K562 (cell line): ENCODE measurements at regions not wholly inside any gene's neighbourhood (a gene's known extent, or its start where the extent isn't known, plus 50 kb on each side); places are given as distances from the start of the nearest gene placed in this dataset.

Experiments
- CTCF ChIP-seq, 3 experiments: IDR thresholded peaks in 2 of 3; conservative IDR thresholded peaks in 1 of 3; 2 replicates each; pipeline ENCODE4 v1.5.1; 2011 to 2012; ENCODE audit warnings: low read length in 3 of 3, mild to moderate bottlenecking in 3 of 3, control low read depth in 2 of 3, improper control_type of control experiment in 1 of 3, inconsistent platforms in 1 of 3, low read depth in 1 of 3, mixed read lengths in 1 of 3, moderate library complexity in 1 of 3; ENCODE audit not compliant: insufficient read depth in 2 of 3
- E2F6 ChIP-seq, 2 experiments: IDR thresholded peaks; 2 replicates each; pipeline ENCODE4 v1.6.1; 2011; ENCODE audit warnings: borderline replicate concordance in 1 of 2, control low read depth in 1 of 2, low read depth in 1 of 2, low read length in 1 of 2, mild to moderate bottlenecking in 1 of 2, mixed read lengths in 1 of 2, moderate library complexity in 1 of 2; ENCODE audit not compliant: insufficient read depth in 1 of 2, insufficient read length in 1 of 2, poor library complexity in 1 of 2, severe bottlenecking in 1 of 2; ENCODE audit errors: extremely low read depth in 1 of 2
- HDAC2 ChIP-seq: fragments of 450-650 bp; IDR thresholded peaks from 2 replicates; pipeline ENCODE4 v1.6.1; 2016; ENCODE audit warnings: mild to moderate bottlenecking
- KDM1A ChIP-seq, 2 experiments: fragments of 450-650 bp; IDR thresholded peaks; 2 replicates each; pipeline ENCODE4 v1.6.1; 2016; ENCODE audit warnings: mild to moderate bottlenecking in 2 of 2
- MAZ ChIP-seq, 2 experiments: fragments of 450-650 bp in 1 of 2; sonication (generic) in 1 of 2; formaldehyde crosslinking; IDR thresholded peaks in 1 of 2; conservative IDR thresholded peaks in 1 of 2; 2 replicates each; pipeline versions ENCODE4 v1.4.0 to v1.5.0; 2020; ENCODE audit warnings: mild to moderate bottlenecking in 1 of 2, missing genetic modification reagents in 1 of 2
- TAF1 ChIP-seq: IDR thresholded peaks from 2 replicates; pipeline ENCODE4 v1.6.1; 2011; ENCODE audit warnings: mild to moderate bottlenecking, low read length, moderate library complexity; ENCODE audit not compliant: insufficient read depth, control insufficient read depth, severe bottlenecking; ENCODE audit errors: extremely low read depth
- ZBTB33 ChIP-seq: sonication (generic); formaldehyde crosslinking; IDR thresholded peaks from 2 replicates; pipeline ENCODE4 v1.8.1; 2023; ENCODE audit warnings: mild to moderate bottlenecking, missing genetic modification reagents
- ZFP91 ChIP-seq: sonication (generic); formaldehyde crosslinking; IDR thresholded peaks from 2 replicates; pipeline ENCODE4 v1.8.0; 2022; ENCODE audit warnings: mild to moderate bottlenecking, missing genetic modification reagents
- ZNF12 ChIP-seq: sonication (generic); formaldehyde crosslinking; IDR thresholded peaks from 2 replicates; pipeline ENCODE4 v1.4.0; 2020; ENCODE audit warnings: mild to moderate bottlenecking, missing genetic modification reagents
- ZNF316 ChIP-seq: fragments of 450-650 bp; IDR thresholded peaks from 2 replicates; pipeline ENCODE4 v1.6.1; 2016
- ZNF77 ChIP-seq: fragments of 250-450 bp; sonication (Bioruptor Pico); IDR thresholded peaks from 2 replicates; pipeline ENCODE4 v1.5.0; 2020

GRCh38 chr5:135721548-135722090, 112.8 kb upstream of the SLC25A48 start:
- no peak for TF ChIP-seq E2F6 (IDR thresholded peaks at IDR 0.05; ENCODE audit: borderline replicate concordance in 1 of 2, extremely low read depth in 1 of 2, insufficient read depth in 1 of 2, insufficient read length in 1 of 2, low read depth in 1 of 2, low read length in 1 of 2, poor library complexity in 1 of 2, severe bottlenecking in 1 of 2)
- TF ChIP-seq ZNF316: no peak
- TF ChIP-seq KDM1A (IDR thresholded peaks at IDR 0.05): no peak
- TF ChIP-seq ZBTB33 (CRISPR knock-in tag): no peak
- no peak for TF ChIP-seq ZNF12 (CRISPR knock-in tag)
- TF ChIP-seq CTCF (IDR thresholded peaks at IDR 0.05 in 2 of 3, conservative IDR thresholded peaks at IDR 0.05 in 1 of 3; ENCODE audit: insufficient read depth in 2 of 3, low read depth in 1 of 3, low read length in 3 of 3): no peak
- TF ChIP-seq HDAC2: no peak
- TF ChIP-seq ZNF77 (CRISPR knock-in tag): no peak
- no peak for TF ChIP-seq TAF1
- no peak for TF ChIP-seq ZFP91 (CRISPR knock-in tag)
- TF ChIP-seq MAZ (CRISPR knock-in tag; conservative IDR thresholded peaks at IDR 0.05 in 1 of 2, IDR thresholded peaks at IDR 0.05 in 1 of 2): no peak
